Esophagus squamous epithelium (tissue), 5 donors: ENCODE measurements at regions not wholly inside any gene's neighbourhood (a gene's known extent, or its start where the extent isn't known, plus 50 kb on each side); places are given as distances from the start of the nearest gene placed in this dataset.

Source experiments
- DNase-seq: peaks from one replicate; lab custom pipeline; 2025; lab: John Stamatoyannopoulos, UW
- H3K27ac ChIP-seq, 4 donors: fragments of 200-600 bp; sonication (generic); one replicate each; pipeline ENCODE4 v1.5.1; 2016 to 2019; ENCODE audit warnings: mild to moderate bottlenecking in 1 of 4
- H3K27me3 ChIP-seq, 4 donors: fragments of 200-600 bp; sonication (generic); 1 replicate in 3 of 4; 2 replicates in 1 of 4; pipeline versions ENCODE4 v1.5.1 to v1.6.0; 2017 to 2021; ENCODE audit warnings: antibody characterized with exemption in 1 of 4
- H3K36me3 ChIP-seq, 3 donors: fragments of 200-600 bp; sonication (generic); one replicate each; pipeline ENCODE4 v1.5.1; 2016 to 2019
- H3K4me1 ChIP-seq, 3 donors: fragments of 200-600 bp; sonication (generic); one replicate each; pipeline ENCODE4 v1.5.1; 2017 to 2019
- H3K4me3 ChIP-seq, 4 donors: fragments of 200-600 bp; sonication (generic); 1 replicate in 3 of 4; 2 replicates in 1 of 4; pipeline ENCODE4 v1.5.1; 2016 to 2019; ENCODE audit warnings: mild to moderate bottlenecking in 2 of 4, moderate library complexity in 1 of 4
- H3K9me3 ChIP-seq, 3 donors: fragments of 200-600 bp; sonication (generic); one replicate each; pipeline ENCODE4 v1.5.1; 2016 to 2019
- CTCF ChIP-seq, 6 experiments: fragments of 450-650 bp in 4 of 6; fragments of 200-600 bp in 2 of 6; sonication (generic) in 2 of 6; IDR thresholded peaks; one replicate each; pipeline ENCODE4 v1.5.1; 2016 to 2019; ENCODE audit warnings: antibody characterized with exemption in 6 of 6, mild to moderate bottlenecking in 4 of 6, moderate library complexity in 4 of 6
- POLR2A ChIP-seq, 4 donors: fragments of 450-650 bp; IDR thresholded peaks; one replicate each; pipeline ENCODE4 v1.6.1; 2017; ENCODE audit warnings: antibody characterized with exemption in 4 of 4, mild to moderate bottlenecking in 4 of 4, moderate library complexity in 3 of 4
- WGBS, 2 donors: methylation state at CpG; one replicate each; pipeline ENCODE4 v1.1.5; 2018; 5-methylcytosine and 5-hydroxymethylcytosine counted together
- intact Hi-C: fragments of 100-400 bp; cut with DNase I; formaldehyde crosslinking; loops from one replicate; pipeline ENCODE4 v1.15.0; 2022
- donor health status: DM: yes; HTN: yes; CAD: no.

- no peaks in the 10 kb centered on the region for H3K9me3 ChIP-seq
- TF ChIP-seq CTCF (IDR thresholded peaks at IDR 0.05) (no peak), POLR2A (IDR thresholded peaks at IDR 0.05) (no peak)
- WGBS, 2 donors, result 73 to 75% methylated on average over 8 of the region's 8 CpGs
- no peak overlapping the region for H3K4me3 ChIP-seq
- intact Hi-C loops, result no loop called here
- peaks cover 0 to 15% (median 0%) of the 10 kb centered on the region in 4 donors for H3K27me3 ChIP-seq
- no peaks in the 10 kb centered on the region for H3K36me3 ChIP-seq
- no peaks in the 10 kb centered on the region for H3K4me1 ChIP-seq
- DNase-seq, result no peak
- H3K27ac ChIP-seq, result no peak overlapping the region
Observed at GRCh38 chr17:51397361-51398127, 137.2 kb downstream of the UTP18 start.

GRCh38 chr17:51398128-51398525, 137.8 kb downstream of the UTP18 start:
- H3K27me3 ChIP-seq, result peaks cover 0 to 9% (median 0%) of the 10 kb centered on the region in 4 donors
- no peaks in the 10 kb centered on the region for H3K4me1 ChIP-seq
- WGBS, 2 donors, result 69 to 79% methylated on average over 5 of the region's 5 CpGs
- no peak for TF ChIP-seq POLR2A (IDR thresholded peaks at IDR 0.05)
- no peaks in the 10 kb centered on the region for H3K9me3 ChIP-seq
- no peaks in the 10 kb centered on the region for H3K36me3 ChIP-seq
- no peak overlapping the region for H3K27ac ChIP-seq
- no peak for DNase-seq
- intact Hi-C loops, result no loop called here
- H3K4me3 ChIP-seq, result no peak overlapping the region

GRCh38 chr17:51398687-51399086, 138.3 kb downstream of the UTP18 start:
- Histone ChIP-seq H3K27ac (no peak overlapping the region), H3K9me3 (no peaks in the 10 kb centered on the region), H3K36me3 (no peaks in the 10 kb centered on the region), H3K4me3 (no peak overlapping the region), H3K27me3 (peaks cover 0 to 6% (median 0%) of the 10 kb centered on the region in 4 donors), H3K4me1 (no peaks in the 10 kb centered on the region)
- TF ChIP-seq POLR2A (IDR thresholded peaks at IDR 0.05) (no peak), CTCF (IDR thresholded peaks at IDR 0.05) (no peak)
- 28 to 60% methylated on average over 2 to 4 of the region's 4 CpGs for WGBS, 2 donors
- DNase-seq, result no peak
- intact Hi-C loops, result no loop called here

GRCh38 chr17:51401279-51401678, 140.9 kb downstream of the UTP18 start:
- intact Hi-C loops, result no loop called here
- no peaks in the 10 kb centered on the region for H3K4me1 ChIP-seq
- no peak overlapping the region for H3K27ac ChIP-seq
- H3K9me3 ChIP-seq, result no peaks in the 10 kb centered on the region
- no peak for TF ChIP-seq POLR2A (IDR thresholded peaks at IDR 0.05)
- 56 to 57% methylated on average over 4 to 5 of the region's 5 CpGs for WGBS, 2 donors
- H3K4me3 ChIP-seq, result no peak overlapping the region
- no peak for DNase-seq
- no peaks in the 10 kb centered on the region for H3K36me3 ChIP-seq
- H3K27me3 ChIP-seq, result no peaks in the 10 kb centered on the region

GRCh38 chr17:51402899-51403298, 142.6 kb downstream of the UTP18 start:
- intact Hi-C loops, result no loop called here

More at GRCh38 chr17:51402899-51403298, 142.6 kb downstream of the UTP18 start:
- H3K4me3 ChIP-seq, result no peak overlapping the region
- no peaks in the 10 kb centered on the region for H3K9me3 ChIP-seq
- H3K36me3 ChIP-seq, result no peaks in the 10 kb centered on the region
- WGBS, 2 donors, result 80 to 83% methylated on average over 1 of the region's 1 CpG
- TF ChIP-seq CTCF (IDR thresholded peaks at IDR 0.05) (no peak), POLR2A (IDR thresholded peaks at IDR 0.05) (no peak)
- no peak for DNase-seq
- peaks cover 0 to 6% (median 0%) of the 10 kb centered on the region in 4 donors for H3K27me3 ChIP-seq
- no peak overlapping the region for H3K27ac ChIP-seq
- H3K4me1 ChIP-seq, result no peaks in the 10 kb centered on the region
